ENCODE measurements at regions not wholly inside any gene's neighbourhood (a gene's known extent, or its start where the extent isn't known, plus 50 kb on each side); places are given as distances from the start of the nearest gene placed in this dataset.

DNA sequence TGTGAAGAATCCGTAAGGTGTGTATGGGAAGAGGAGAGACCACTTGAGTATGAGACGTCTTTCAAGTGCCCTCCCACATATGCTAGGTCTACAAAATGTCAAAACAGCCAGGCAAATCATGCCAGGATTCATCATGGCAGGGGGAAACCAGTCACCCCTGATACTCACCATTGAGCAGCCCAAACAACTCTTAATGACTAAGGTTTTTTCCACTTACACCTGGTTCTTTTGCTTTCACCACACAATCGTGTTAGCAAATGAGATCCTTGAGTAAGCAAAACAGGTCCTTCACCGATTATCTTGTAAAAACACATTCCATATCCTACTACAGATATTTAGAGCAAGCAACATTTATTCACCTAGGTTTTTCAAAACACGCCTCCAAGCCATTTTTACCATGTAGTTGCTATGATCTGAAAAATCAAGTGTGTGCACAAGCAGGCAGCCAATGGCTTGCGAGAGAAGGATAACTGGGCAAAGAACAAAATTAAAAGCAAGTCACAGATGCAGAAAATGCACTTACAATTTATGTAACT lies 177.5 kb upstream of the LPP start:
- H3K9me3 ChIP-seq = no peaks in the 10 kb centered on the region
- TF ChIP-seq, protein P1, sequence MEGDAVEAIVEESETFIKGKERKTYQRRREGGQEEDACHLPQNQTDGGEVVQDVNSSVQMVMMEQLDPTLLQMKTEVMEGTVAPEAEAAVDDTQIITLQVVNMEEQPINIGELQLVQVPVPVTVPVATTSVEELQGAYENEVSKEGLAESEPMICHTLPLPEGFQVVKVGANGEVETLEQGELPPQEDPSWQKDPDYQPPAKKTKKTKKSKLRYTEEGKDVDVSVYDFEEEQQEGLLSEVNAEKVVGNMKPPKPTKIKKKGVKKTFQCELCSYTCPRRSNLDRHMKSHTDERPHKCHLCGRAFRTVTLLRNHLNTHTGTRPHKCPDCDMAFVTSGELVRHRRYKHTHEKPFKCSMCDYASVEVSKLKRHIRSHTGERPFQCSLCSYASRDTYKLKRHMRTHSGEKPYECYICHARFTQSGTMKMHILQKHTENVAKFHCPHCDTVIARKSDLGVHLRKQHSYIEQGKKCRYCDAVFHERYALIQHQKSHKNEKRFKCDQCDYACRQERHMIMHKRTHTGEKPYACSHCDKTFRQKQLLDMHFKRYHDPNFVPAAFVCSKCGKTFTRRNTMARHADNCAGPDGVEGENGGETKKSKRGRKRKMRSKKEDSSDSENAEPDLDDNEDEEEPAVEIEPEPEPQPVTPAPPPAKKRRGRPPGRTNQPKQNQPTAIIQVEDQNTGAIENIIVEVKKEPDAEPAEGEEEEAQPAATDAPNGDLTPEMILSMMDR (IDR thresholded peaks at IDR 0.05) = no peak
- TF ChIP-seq EP300 (IDR thresholded peaks at IDR 0.05) = no peak
- TF ChIP-seq POLR2A (IDR thresholded peaks at IDR 0.05) = no peak
- 91 to 94% methylated on average over 6 of the region's 6 CpGs for WGBS, 2 donors
- DNase-seq (ENCODE audit: low spot score in 2 of 2) = no peak
- H3K27me3 ChIP-seq = no peaks in the 10 kb centered on the region
- H3K27ac ChIP-seq = no peak overlapping the region
- peaks cover 0 to 19% (median 0%) of the 10 kb centered on the region in 4 donors for H3K4me1 ChIP-seq
- no peak overlapping the region for H3K4me3 ChIP-seq
- H3K36me3 ChIP-seq = no peaks in the 10 kb centered on the region

DNA sequence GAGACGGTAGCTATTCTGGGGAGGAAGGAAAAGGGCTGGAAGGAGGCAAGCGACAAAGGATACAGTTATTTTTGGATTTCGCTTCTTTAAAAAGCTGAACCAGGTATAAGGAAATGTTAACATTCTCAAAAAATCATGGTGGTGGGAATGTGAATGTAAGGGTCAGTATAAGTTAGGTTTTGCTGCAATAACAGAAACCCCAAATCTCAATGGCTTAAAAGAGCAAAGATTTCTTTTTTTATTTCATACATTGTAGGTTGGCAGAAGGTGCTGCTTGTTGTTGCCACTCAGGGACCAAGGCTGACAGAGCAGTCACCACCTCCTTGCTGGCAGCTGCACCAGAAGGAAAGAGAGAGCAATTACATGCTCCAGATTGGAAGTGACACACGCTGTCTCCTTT lies 176.3 kb upstream of the LPP start:
- DNase-seq (ENCODE audit: low spot score in 2 of 2) = no peak
- Histone ChIP-seq H3K27me3 (no peaks in the 10 kb centered on the region), H3K4me1 (peaks cover 0 to 19% (median 0%) of the 10 kb centered on the region in 4 donors), H3K36me3 (no peaks in the 10 kb centered on the region), H3K9me3 (no peaks in the 10 kb centered on the region), H3K27ac (no peak overlapping the region), H3K4me3 (no peak overlapping the region)
- WGBS, 2 donors = 90 to 96% methylated on average over 4 of the region's 4 CpGs
- TF ChIP-seq EP300 (IDR thresholded peaks at IDR 0.05) (no peak), POLR2A (IDR thresholded peaks at IDR 0.05) (no peak)
- TF ChIP-seq, protein P1 (IDR thresholded peaks at IDR 0.05) = no peak

DNA sequence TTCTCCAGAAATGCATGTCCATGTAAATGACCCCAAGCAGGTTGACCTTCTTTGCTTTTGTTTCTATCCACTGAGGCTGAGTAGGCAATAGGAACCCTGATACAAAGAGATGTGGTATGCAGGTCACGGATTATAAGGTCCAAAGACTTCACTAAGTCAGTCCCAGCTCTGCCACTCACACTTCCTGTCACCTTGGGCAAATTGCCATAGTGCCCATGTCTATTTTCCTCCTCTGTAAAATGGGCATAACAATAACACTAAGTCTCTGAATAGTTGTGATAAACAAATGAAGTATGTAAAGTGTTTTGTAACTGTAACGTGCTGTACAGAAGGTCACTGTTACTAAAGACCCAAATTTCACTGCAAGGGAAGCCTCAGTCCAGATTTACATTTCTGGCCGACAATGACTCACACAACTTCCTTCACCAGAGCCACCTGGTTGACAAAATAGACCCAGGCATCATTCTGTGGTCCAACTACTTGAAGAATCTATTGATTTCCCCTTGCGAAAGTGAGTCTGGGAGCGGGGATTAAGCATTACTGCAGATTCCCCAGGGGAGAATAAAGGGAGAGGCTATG lies 175.4 kb upstream of the LPP start:
- 86 to 91% methylated on average over 5 of the region's 5 CpGs for WGBS, 2 donors
- Histone ChIP-seq H3K9me3 (no peaks in the 10 kb centered on the region), H3K27me3 (no peaks in the 10 kb centered on the region), H3K36me3 (no peaks in the 10 kb centered on the region), H3K4me3 (no peak overlapping the region), H3K27ac (no peak overlapping the region), H3K4me1 (peaks cover 0 to 19% (median 0%) of the 10 kb centered on the region in 4 donors)
- no peak for TF ChIP-seq EP300 (IDR thresholded peaks at IDR 0.05)
- TF ChIP-seq, protein P1 (IDR thresholded peaks at IDR 0.05) = no peak
- DNase-seq (ENCODE audit: low spot score in 2 of 2) = no peak

DNA sequence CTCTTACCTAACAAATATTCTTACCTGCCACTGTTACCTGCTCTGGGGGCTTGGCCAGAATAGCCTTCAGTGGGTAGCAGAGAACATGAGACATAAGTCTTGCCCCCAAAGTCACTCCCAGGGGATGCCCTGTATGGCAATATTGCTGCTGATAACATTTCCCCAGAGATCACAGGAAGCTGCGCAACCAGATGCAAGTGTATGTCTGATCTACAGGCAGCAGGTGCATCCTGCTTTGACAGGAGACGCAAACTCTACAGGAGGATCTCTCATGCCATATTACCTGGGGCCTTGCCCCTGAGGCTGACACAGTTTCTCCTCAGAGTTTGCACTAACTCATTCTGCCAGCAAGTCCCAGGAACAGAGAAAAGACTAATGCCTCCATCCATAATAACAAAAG lies 174.4 kb upstream of the LPP start:
- no peak overlapping the region for H3K27ac ChIP-seq

DNA sequence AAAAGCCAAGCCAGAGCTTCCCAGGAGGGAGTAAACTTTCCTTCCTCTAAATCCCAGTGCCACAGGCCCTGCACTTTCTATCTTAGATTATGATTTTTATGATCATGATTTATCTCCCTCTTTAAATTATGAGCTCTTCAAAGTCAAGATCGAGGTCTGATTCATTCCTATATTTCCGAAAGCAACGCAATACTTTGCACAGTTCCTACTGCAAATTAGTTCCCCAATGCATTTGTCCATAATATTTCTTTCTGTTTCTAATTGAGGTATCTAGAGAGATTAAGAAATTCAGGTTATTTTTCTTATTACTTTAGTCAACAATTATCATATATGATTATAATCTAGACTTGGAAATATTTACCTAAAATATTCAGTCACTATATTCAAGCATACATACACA lies 173.1 kb upstream of the LPP start:
- 82 to 93% methylated on average over 3 of the region's 3 CpGs for whole genome bisulfite sequencing, 2 donors
- H3K36me3 ChIP-seq = no peaks in the 10 kb centered on the region
- TF ChIP-seq POLR2A (IDR thresholded peaks at IDR 0.05) = no peak
- TF ChIP-seq EP300 (IDR thresholded peaks at IDR 0.05) = no peak
- TF ChIP-seq, protein P1 (IDR thresholded peaks at IDR 0.05) = no peak

More for the DNA sequence above, 174.4 kb upstream of the LPP start:
- no peak overlapping the region for H3K4me3 ChIP-seq
- DNase-seq (ENCODE audit: low spot score in 2 of 2) = no peak
- H3K9me3 ChIP-seq = no peaks in the 10 kb centered on the region
- H3K36me3 ChIP-seq = no peaks in the 10 kb centered on the region
- H3K27me3 ChIP-seq = no peaks in the 10 kb centered on the region
- H3K4me1 ChIP-seq = peaks cover 0 to 19% (median 0%) of the 10 kb centered on the region in 4 donors
- WGBS, 2 donors = 78 to 88% methylated on average over 2 of the region's 2 CpGs
- TF ChIP-seq, protein P1 (IDR thresholded peaks at IDR 0.05) = no peak
- TF ChIP-seq POLR2A (IDR thresholded peaks at IDR 0.05) = no peak
- TF ChIP-seq EP300 (IDR thresholded peaks at IDR 0.05) = no peak

More for the DNA sequence above, 173.1 kb upstream of the LPP start:
- DNase-seq (ENCODE audit: low spot score in 2 of 2) = no peak
- H3K27me3 ChIP-seq = no peaks in the 10 kb centered on the region
- H3K27ac ChIP-seq = no peak overlapping the region
- H3K4me3 ChIP-seq = no peak overlapping the region
- H3K4me1 ChIP-seq = peaks cover 0 to 9% (median 0%) of the 10 kb centered on the region in 4 donors
- H3K9me3 ChIP-seq = no peaks in the 10 kb centered on the region
